Stomach (tissue), 8 donors: ENCODE measurements at regions not wholly inside any gene's neighbourhood (a gene's known extent, or its start where the extent isn't known, plus 50 kb on each side); places are given as distances from the start of the nearest gene placed in this dataset.

ENCODE experiments used
- DNase-seq, 2 donors: peaks; one replicate each; pipeline versions ENCODE4 v3.0.0 to v3.0.0-alpha.2; 2013 to 2019
- H3K27ac ChIP-seq, 5 donors: fragments of 200-600 bp in 4 of 5; sonication (generic) in 4 of 5; one replicate each; pipeline ENCODE4 v1.5.1; 2013 to 2019; ENCODE audit warnings: mild to moderate bottlenecking in 1 of 5, moderate library complexity in 1 of 5
- H3K27me3 ChIP-seq, 3 donors: fragments of 200-600 bp; sonication (generic); one replicate each; pipeline ENCODE4 v1.5.1; 2017 to 2019; ENCODE audit warnings: mixed run types in 1 of 3
- H3K36me3 ChIP-seq, 4 donors: fragments of 200-600 bp; sonication (generic); 1 replicate in 3 of 4; 2 replicates in 1 of 4; pipeline ENCODE4 v1.5.1; 2016 to 2019
- H3K4me1 ChIP-seq, 4 donors: fragments of 200-600 bp; sonication (generic); one replicate each; pipeline ENCODE4 v1.5.1; 2016 to 2019
- H3K4me3 ChIP-seq, 4 donors: fragments of 200-600 bp; sonication (generic) in 3 of 4; one replicate each; pipeline ENCODE4 v1.5.1; 2016 to 2019; ENCODE audit warnings: mild to moderate bottlenecking in 1 of 4
- H3K9me3 ChIP-seq, 4 donors: fragments of 200-600 bp; sonication (generic); one replicate each; pipeline ENCODE4 v1.5.1; 2016 to 2019
- EP300 ChIP-seq: sonication (generic); formaldehyde crosslinking; IDR thresholded peaks from one replicate; pipeline ENCODE4 v1.6.1; 2017; ENCODE audit warnings: antibody characterized with exemption
- POLR2A ChIP-seq, 4 donors: fragments of 450-650 bp; IDR thresholded peaks; one replicate each; pipeline ENCODE4 v1.6.1; 2016; ENCODE audit warnings: antibody characterized with exemption in 4 of 4, control low read depth in 2 of 4, mild to moderate bottlenecking in 1 of 4, moderate library complexity in 1 of 4
- POLR2AphosphoS5 ChIP-seq, 3 donors: sonication (generic); formaldehyde crosslinking; IDR thresholded peaks; one replicate each; pipeline ENCODE4 v1.6.1; 2016; ENCODE audit warnings: antibody characterized with exemption in 3 of 3
- WGBS, 5 donors: extraction: QIAGEN DNeasy Blood & Tissue Kit in 3 of 5; methylation state at CpG; one replicate each; pipeline versions ENCODE4 v1.1.5 to v1.1.7; 2013 to 2018; 5-methylcytosine and 5-hydroxymethylcytosine counted together
- intact Hi-C: fragments of 100-400 bp; cut with DNase I; formaldehyde crosslinking; loops from one replicate; pipeline ENCODE4 v1.15.1; 2023; ENCODE audit warnings: low total_unique reads
- TF ChIP-seq, protein P1 (sequence below), 7 experiments: fragments of 450-650 bp in 4 of 7; fragments of 200-600 bp in 3 of 7; sonication (generic) in 3 of 7; IDR thresholded peaks; one replicate each; pipeline ENCODE4 v1.5.1; 2016 to 2019; ENCODE audit warnings: antibody characterized with exemption in 7 of 7, control low read depth in 2 of 7, mild to moderate bottlenecking in 1 of 7
- donor health status: healthy with polysubstance abuse.
- donor health status: Bipolar disorder and iron deficiency.
- donor health status: healthy.

DNA sequence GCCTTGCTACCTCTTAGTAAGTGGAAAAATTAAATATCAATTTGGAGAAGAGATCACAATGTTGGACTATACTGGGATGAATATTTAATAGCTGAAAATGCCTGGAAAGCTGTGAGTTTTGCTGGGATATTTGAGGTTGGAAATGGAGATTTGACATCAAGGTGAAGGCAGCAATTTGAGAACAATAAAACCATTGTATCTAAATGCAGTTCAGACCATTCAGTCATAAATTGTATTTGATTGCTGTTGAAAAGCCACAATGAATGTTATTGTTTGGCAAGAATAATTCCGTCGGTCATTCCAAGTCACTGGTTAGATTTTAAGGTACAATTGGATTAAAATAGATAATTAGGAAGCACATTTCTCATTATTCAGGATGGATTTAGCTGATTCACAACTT is 325.6 kb downstream of the HRH4 start:
- TF ChIP-seq POLR2A (IDR thresholded peaks at IDR 0.05) (no peak), POLR2AphosphoS5 (IDR thresholded peaks at IDR 0.05) (no peak), EP300 (no peak)
- TF ChIP-seq, protein P1, sequence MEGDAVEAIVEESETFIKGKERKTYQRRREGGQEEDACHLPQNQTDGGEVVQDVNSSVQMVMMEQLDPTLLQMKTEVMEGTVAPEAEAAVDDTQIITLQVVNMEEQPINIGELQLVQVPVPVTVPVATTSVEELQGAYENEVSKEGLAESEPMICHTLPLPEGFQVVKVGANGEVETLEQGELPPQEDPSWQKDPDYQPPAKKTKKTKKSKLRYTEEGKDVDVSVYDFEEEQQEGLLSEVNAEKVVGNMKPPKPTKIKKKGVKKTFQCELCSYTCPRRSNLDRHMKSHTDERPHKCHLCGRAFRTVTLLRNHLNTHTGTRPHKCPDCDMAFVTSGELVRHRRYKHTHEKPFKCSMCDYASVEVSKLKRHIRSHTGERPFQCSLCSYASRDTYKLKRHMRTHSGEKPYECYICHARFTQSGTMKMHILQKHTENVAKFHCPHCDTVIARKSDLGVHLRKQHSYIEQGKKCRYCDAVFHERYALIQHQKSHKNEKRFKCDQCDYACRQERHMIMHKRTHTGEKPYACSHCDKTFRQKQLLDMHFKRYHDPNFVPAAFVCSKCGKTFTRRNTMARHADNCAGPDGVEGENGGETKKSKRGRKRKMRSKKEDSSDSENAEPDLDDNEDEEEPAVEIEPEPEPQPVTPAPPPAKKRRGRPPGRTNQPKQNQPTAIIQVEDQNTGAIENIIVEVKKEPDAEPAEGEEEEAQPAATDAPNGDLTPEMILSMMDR (IDR thresholded peaks at IDR 0.05) = no peak
- peak in 1 of 2 donors; percentile 9 for DNase-seq
- intact Hi-C loops = no loop called here
- Histone ChIP-seq H3K27me3 (no peaks in the 10 kb centered on the region), H3K9me3 (peaks cover 0 to 5% (median 0%) of the 10 kb centered on the region in 4 donors), H3K27ac (no peak overlapping the region), H3K4me3 (no peak overlapping the region), H3K4me1 (no peaks in the 10 kb centered on the region), H3K36me3 (no peaks in the 10 kb centered on the region)
- 32 to 61% (median 39%) methylated on average over 2 of the region's 2 CpGs for WGBS, 5 donors

GRCh38 chr18:24790347-24790746 is 329.9 kb downstream of the HRH4 start:
- Histone ChIP-seq H3K36me3 (no peaks in the 10 kb centered on the region), H3K27ac (no peak overlapping the region), H3K27me3 (peaks cover 0 to 5% (median 0%) of the 10 kb centered on the region in 3 donors), H3K4me1 (no peaks in the 10 kb centered on the region), H3K4me3 (no peak overlapping the region), H3K9me3 (peaks cover 0 to 5% (median 0%) of the 10 kb centered on the region in 4 donors)
- 76 to 83% (median 79%) methylated on average over 4 of the region's 4 CpGs for WGBS, 5 donors
- DNase-seq = no peak
- intact Hi-C loops = no loop called here
- no peak for TF ChIP-seq EP300
- TF ChIP-seq POLR2AphosphoS5 (IDR thresholded peaks at IDR 0.05) = no peak
- TF ChIP-seq, protein P1 (IDR thresholded peaks at IDR 0.05) = no peak
- no peak for TF ChIP-seq POLR2A (IDR thresholded peaks at IDR 0.05)

GRCh38 chr18:24791751-24792545 is 331.5 kb downstream of the HRH4 start:
- DNase-seq = peak in 1 of 2 donors; percentile 23
- Histone ChIP-seq H3K9me3 (peaks cover 0 to 5% (median 0%) of the 10 kb centered on the region in 4 donors), H3K4me3 (no peak overlapping the region), H3K36me3 (no peaks in the 10 kb centered on the region), H3K4me1 (no peaks in the 10 kb centered on the region), H3K27ac (no peak overlapping the region), H3K27me3 (peaks cover 0 to 5% (median 0%) of the 10 kb centered on the region in 3 donors)
- intact Hi-C loops = no loop called here
- 46 to 54% (median 48%) methylated on average over 7 of the region's 7 CpGs for WGBS, 5 donors
- TF ChIP-seq EP300 (no peak), POLR2A (IDR thresholded peaks at IDR 0.05) (no peak), POLR2AphosphoS5 (IDR thresholded peaks at IDR 0.05) (no peak)
- TF ChIP-seq, protein P1 (IDR thresholded peaks at IDR 0.05) = no peak

GRCh38 chr18:24793742-24794141 is 333.3 kb downstream of the HRH4 start:
- Histone ChIP-seq H3K36me3 (no peaks in the 10 kb centered on the region), H3K4me1 (no peaks in the 10 kb centered on the region), H3K4me3 (no peak overlapping the region), H3K27me3 (peaks cover 0 to 5% (median 0%) of the 10 kb centered on the region in 3 donors), H3K9me3 (peaks cover 0 to 2% (median 0%) of the 10 kb centered on the region in 4 donors), H3K27ac (no peak overlapping the region)
- intact Hi-C loops = no loop called here
- DNase-seq = no peak
- 77 to 99% (median 94%) methylated on average over 4 of the region's 4 CpGs for WGBS, 5 donors
- no peak for TF ChIP-seq POLR2A (IDR thresholded peaks at IDR 0.05)
- no peak for TF ChIP-seq EP300
- TF ChIP-seq, protein P1 (IDR thresholded peaks at IDR 0.05) = no peak
- no peak for TF ChIP-seq POLR2AphosphoS5 (IDR thresholded peaks at IDR 0.05)
